Esophagus (tissue), 2 donors: ENCODE measurements at regions not wholly inside any gene's neighbourhood (a gene's known extent, or its start where the extent isn't known, plus 50 kb on each side); places are given as distances from the start of the nearest gene placed in this dataset.
"Not testable (repeated sequence)": the region's sequence is repeated elsewhere in the genome, so short reads cannot be mapped to it uniquely, and the experiment has no call there.

ENCODE experiments used
- H3K27ac ChIP-seq, 2 donors: one replicate each; pipeline ENCODE4 v1.5.1; 2013; ENCODE audit warnings: low read depth in 2 of 2, mild to moderate bottlenecking in 2 of 2, inconsistent platforms in 1 of 2, low read length in 1 of 2, moderate library complexity in 1 of 2
- H3K27me3 ChIP-seq, 2 donors: one replicate each; pipeline ENCODE4 v1.6.1; 2013; ENCODE audit warnings: low read length in 2 of 2, control low read depth in 1 of 2, mild to moderate bottlenecking in 1 of 2; ENCODE audit not compliant: insufficient read depth in 2 of 2, control insufficient read depth in 1 of 2
- H3K36me3 ChIP-seq, 2 donors: one replicate each; pipeline ENCODE4 v1.6.1; 2013; ENCODE audit warnings: low read length in 1 of 2; ENCODE audit not compliant: control insufficient read depth in 2 of 2, insufficient read depth in 2 of 2
- H3K4me1 ChIP-seq, 2 donors: one replicate each; pipeline ENCODE4 v1.6.1; 2013; ENCODE audit warnings: low read length in 1 of 2; ENCODE audit not compliant: control insufficient read depth in 2 of 2, insufficient read depth in 2 of 2
- H3K4me3 ChIP-seq, 2 donors: one replicate each; pipeline ENCODE4 v1.5.1; 2013; ENCODE audit warnings: low read length in 2 of 2, mild to moderate bottlenecking in 2 of 2, low read depth in 1 of 2, moderate library complexity in 1 of 2
- H3K9me3 ChIP-seq, 2 donors: one replicate each; pipeline ENCODE4 v1.6.1; 2013; ENCODE audit warnings: mild to moderate bottlenecking in 2 of 2, low read depth in 1 of 2, low read length in 1 of 2, moderate library complexity in 1 of 2; ENCODE audit not compliant: control insufficient read depth in 2 of 2, insufficient read depth in 1 of 2
- WGBS, 2 donors: extraction: QIAGEN DNeasy Blood & Tissue Kit; methylation state at CpG; one replicate each; pipeline ENCODE4 v1.1.7; 2013; 5-methylcytosine and 5-hydroxymethylcytosine counted together
- donor health status: healthy with polysubstance abuse.
- donor health status: Bipolar disorder and iron deficiency.

- H3K4me1 ChIP-seq = no peaks in the 10 kb centered on the region
- no peak overlapping the region for H3K27ac ChIP-seq
- 42 to 51% methylated on average over 5 of the region's 5 CpGs for WGBS, 2 donors
Measured at GRCh38 chr5:72597456-72597948, 90.3 kb upstream of the ZNF366 start.

GRCh38 chr5:72596956-72597355, 89.7 kb upstream of the ZNF366 start:
- Histone ChIP-seq H3K27me3 (no peaks in the 10 kb centered on the region), H3K4me1 (no peaks in the 10 kb centered on the region), H3K9me3 (no peaks in the 10 kb centered on the region), H3K27ac (no peak overlapping the region), H3K36me3 (peaks cover 0 to 2% of the 10 kb centered on the region in 2 donors), H3K4me3 (no peak overlapping the region)
- WGBS, 2 donors = 68 to 70% methylated on average over 3 of the region's 3 CpGs

More at GRCh38 chr5:72597456-72597948, 90.3 kb upstream of the ZNF366 start:
- Histone ChIP-seq H3K36me3 (peaks cover 0 to 2% of the 10 kb centered on the region in 2 donors), H3K4me3 (no peak overlapping the region), H3K9me3 (no peaks in the 10 kb centered on the region), H3K27me3 (no peaks in the 10 kb centered on the region)

GRCh38 chr5:72588640-72589039, 81.4 kb upstream of the ZNF366 start:
- 80 to 90% methylated on average over 4 of the region's 4 CpGs for WGBS, 2 donors
- H3K27ac ChIP-seq = no peak overlapping the region
- H3K9me3 ChIP-seq = no peaks in the 10 kb centered on the region
- no peaks in the 10 kb centered on the region for H3K4me1 ChIP-seq
- no peak overlapping the region for H3K4me3 ChIP-seq
- peaks cover 0 to 2% of the 10 kb centered on the region in 2 donors for H3K36me3 ChIP-seq
- H3K27me3 ChIP-seq = no peaks in the 10 kb centered on the region

GRCh38 chr5:72587661-72588308, 80.6 kb upstream of the ZNF366 start:
- H3K4me3 ChIP-seq = no peak overlapping the region
- WGBS, 2 donors = 82 to 84% methylated on average over 8 of the region's 8 CpGs
- no peak overlapping the region for H3K27ac ChIP-seq
- no peaks in the 10 kb centered on the region for H3K9me3 ChIP-seq
- no peaks in the 10 kb centered on the region for H3K27me3 ChIP-seq
- H3K36me3 ChIP-seq = no peaks in the 10 kb centered on the region
- H3K4me1 ChIP-seq = no peaks in the 10 kb centered on the region

GRCh38 chr5:72586788-72587530, 79.7 kb upstream of the ZNF366 start:
- H3K36me3 ChIP-seq = no peaks in the 10 kb centered on the region
- H3K27me3 ChIP-seq = no peaks in the 10 kb centered on the region
- H3K9me3 ChIP-seq = no peaks in the 10 kb centered on the region
- no peaks in the 10 kb centered on the region for H3K4me1 ChIP-seq
- no peak overlapping the region for H3K27ac ChIP-seq
- H3K4me3 ChIP-seq = no peak overlapping the region
- WGBS, 2 donors = 94 to 97% methylated on average over 3 of the region's 3 CpGs

- H3K9me3 ChIP-seq = no peaks in the 10 kb centered on the region
- no peaks in the 10 kb centered on the region for H3K4me1 ChIP-seq
- H3K36me3 ChIP-seq = no peaks in the 10 kb centered on the region
- H3K27me3 ChIP-seq = no peaks in the 10 kb centered on the region
- WGBS, 2 donors = 69 to 73% methylated on average over 3 of the region's 3 CpGs
- H3K27ac ChIP-seq = no peak overlapping the region
- no peak overlapping the region for H3K4me3 ChIP-seq
Measured at GRCh38 chr5:72584466-72584865, 77.3 kb upstream of the ZNF366 start.

- not testable (repeated sequence) for H3K4me1 ChIP-seq, H3K27ac ChIP-seq, H3K27me3 ChIP-seq, H3K9me3 ChIP-seq, H3K36me3 ChIP-seq, H3K4me3 ChIP-seq
- WGBS, 2 donors = 85 to 96% methylated on average over 2 of the region's 2 CpGs
Measured at GRCh38 chr5:72579290-72579689, 72.1 kb upstream of the ZNF366 start.

- Histone ChIP-seq H3K27me3 (no peaks in the 10 kb centered on the region), H3K9me3 (no peaks in the 10 kb centered on the region), H3K4me1 (no peaks in the 10 kb centered on the region), H3K27ac (no peak overlapping the region), H3K36me3 (no peaks in the 10 kb centered on the region), H3K4me3 (no peak overlapping the region)
- 78 to 84% methylated on average over 4 of the region's 4 CpGs for WGBS, 2 donors
Measured at GRCh38 chr5:72572236-72572765, 65.1 kb upstream of the ZNF366 start.

- no peaks in the 10 kb centered on the region for H3K9me3 ChIP-seq
- WGBS, 2 donors = 83 to 87% methylated on average over 5 of the region's 5 CpGs
- no peak overlapping the region for H3K4me3 ChIP-seq
Measured at GRCh38 chr5:72569408-72569944, 62.3 kb upstream of the ZNF366 start.

More at GRCh38 chr5:72569408-72569944, 62.3 kb upstream of the ZNF366 start:
- Histone ChIP-seq H3K36me3 (no peaks in the 10 kb centered on the region), H3K27me3 (no peaks in the 10 kb centered on the region), H3K4me1 (no peaks in the 10 kb centered on the region), H3K27ac (no peak overlapping the region)
